NCI-H146 treated with DMSO at 0.1 percent for 48 hours (cell line): ENCODE measurements at regions not wholly inside any gene's neighbourhood (a gene's known extent, or its start where the extent isn't known, plus 50 kb on each side); places are given as distances from the start of the nearest gene placed in this dataset.
A peak's percentile ranks its signal among the peaks of the same experiment; 100 is the strongest.
"Not testable (repeated sequence)": the region's sequence is repeated elsewhere in the genome, so short reads cannot be mapped to it uniquely, and the experiment has no call there.

Experiments
- DNase-seq: peaks from one replicate; lab custom pipeline; 2025; ENCODE audit not compliant: unreplicated experiment; lab: John Stamatoyannopoulos, UW

DNA sequence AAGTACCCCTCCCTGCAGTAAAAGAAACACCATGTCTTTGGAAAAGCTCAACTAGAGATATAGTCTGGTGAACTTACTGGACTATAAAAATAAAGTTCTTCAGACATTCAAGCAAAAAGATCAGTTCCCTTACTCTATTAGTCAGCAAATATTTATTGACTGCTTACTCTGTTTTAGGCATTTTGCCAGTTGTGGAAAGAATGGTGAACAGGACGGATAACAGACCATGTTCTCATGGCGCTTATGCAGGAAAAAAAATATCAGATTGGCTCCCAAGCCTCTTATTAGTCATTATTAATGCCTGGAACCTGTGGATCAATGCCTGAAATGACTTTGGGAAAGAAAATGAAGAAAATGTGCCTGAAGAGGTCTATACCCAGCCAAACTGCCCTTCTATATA lies 282.2 kb upstream of the EPHA7 start:
- no peak for DNase-seq

DNA sequence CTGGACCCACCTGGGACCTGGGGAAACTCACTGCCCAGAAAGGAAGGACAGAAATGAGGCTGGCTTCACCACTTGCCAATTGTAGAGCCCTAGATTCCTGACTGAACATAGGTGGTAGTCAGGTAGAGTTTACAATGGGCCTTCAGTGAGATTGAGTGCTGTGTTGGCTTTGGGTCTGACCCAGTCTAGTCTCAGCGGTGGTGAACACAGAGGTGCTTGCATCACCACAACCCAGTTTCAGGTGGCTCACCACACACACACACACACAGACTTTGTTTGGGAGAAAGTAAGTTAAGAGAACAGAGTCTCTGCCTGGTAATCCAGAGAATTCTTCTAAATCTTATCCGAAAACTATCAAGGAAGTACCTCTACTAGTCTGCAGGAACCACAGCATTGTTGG lies 266.1 kb upstream of the EPHA7 start:
- DNase-seq, result no peak

DNA sequence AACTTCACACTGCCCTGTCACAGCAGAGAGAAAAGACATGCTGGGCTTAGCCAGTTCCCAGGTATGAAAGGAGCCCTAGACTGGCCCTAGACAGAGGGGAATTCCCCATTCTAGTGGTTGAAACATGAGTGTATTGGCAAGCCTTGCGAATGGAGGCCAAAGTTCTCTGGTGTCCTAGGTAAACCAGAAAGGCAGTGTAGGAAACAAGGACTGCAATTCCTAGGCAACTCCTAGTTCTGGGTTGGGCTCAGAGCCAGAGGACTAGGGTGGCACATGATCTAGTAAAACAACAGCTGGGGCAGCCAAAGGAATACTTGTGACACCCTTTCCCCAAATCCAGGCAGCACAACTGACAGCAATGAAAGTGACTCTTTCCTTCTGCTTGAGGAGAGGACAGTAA lies 265.0 kb upstream of the EPHA7 start:
- DNase-seq, result no peak

DNA sequence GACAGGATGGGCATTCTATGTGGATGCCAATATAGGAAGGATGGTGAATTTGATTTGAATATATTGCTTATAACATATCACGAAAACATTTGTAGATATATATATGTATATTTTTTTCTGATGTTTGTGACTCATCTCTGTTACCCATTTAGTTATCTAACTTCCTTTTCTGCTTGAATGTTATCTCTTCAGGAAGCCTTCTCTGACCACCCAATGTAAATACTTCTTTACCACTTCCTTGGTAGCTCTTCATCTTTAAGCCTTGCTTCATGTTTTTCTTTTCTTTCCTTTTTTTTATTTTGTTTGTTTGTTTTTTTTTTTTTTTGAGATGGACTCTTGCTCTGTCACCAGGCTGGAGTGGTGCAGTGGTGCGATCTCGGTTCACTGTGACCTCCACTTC lies 260.5 kb upstream of the EPHA7 start:
- no peak for DNase-seq

DNA sequence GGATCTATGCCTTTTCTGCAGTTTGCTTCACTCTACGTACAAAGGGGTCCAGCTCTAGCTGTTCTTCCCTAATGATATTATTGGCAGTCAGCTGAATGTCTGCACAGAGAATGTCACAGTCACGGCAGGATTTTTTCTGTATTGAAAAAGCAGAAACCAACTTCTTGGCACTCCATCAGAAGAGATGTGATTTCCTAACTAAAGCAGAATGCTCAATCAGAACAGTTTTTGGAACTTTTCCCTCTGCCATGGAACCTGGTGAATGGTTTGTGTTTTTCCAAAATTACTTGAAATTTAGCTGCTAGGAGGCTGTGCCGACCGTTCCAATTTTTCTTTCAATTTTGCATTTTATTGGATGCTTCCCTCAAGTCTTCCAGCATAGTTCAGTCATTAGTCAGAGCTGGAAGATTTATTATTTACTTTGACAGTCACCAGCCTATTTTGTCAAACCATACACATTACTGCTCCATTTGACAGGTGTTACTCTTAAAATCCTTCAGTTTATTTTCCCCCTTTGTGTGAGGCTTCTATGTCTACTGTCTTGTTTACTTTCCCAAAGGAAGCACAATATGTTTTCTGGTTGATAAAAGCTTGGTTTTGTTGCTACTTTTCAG lies 259.6 kb upstream of the EPHA7 start:
- DNase-seq, result peak; percentile 34

DNA sequence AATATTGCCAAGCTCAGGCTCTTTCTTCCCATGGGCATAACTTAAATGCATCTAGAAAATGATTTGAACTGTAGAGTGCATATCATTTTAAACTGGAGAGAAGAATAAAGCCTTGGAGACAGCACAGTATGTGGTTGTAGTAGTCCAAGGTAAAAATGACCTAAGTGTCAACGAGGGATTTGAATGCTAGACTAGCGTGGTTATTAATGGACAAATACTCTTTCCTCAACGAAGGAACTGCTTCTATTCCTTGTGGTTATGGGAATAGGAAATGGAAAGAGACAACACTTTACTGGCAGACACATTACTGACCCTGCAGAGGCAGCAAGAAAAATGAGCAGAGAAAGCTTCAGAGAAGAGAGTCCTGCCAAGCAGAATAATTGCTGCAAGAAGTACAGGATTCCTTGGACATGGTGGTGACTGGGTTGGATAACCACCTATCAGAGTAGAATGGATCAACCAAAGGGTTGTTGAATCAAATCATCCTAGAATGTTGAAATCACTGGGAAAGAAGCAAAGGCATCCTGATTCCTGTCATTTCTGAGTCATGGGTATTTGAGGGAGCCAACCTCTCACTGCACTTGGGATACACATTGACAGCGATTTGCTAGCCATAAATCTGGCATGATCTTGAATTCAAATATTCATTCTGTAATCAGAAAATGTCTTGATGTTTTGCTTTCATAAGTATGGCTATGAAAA lies 258.1 kb upstream of the EPHA7 start:
- no peak for DNase-seq

DNA sequence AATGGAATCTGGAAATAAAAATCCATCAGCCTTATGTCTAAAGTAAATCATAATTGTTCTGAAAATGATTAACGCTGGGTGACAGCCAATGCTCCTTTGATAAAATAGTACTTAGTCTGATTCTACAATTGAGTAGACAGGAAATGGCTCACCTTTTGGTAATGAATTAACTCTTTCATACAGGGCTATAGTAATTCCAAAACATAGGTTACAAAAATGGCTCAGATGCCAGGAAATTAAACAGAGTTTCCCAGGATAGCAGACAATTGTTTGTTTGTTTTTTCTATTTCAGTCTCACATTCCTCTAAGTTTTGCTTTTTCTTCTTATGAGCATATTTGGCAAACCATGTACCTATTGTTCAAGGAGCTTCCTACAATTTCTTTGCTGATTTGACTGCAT lies 257.2 kb upstream of the EPHA7 start:
- DNase-seq, result no peak

DNA sequence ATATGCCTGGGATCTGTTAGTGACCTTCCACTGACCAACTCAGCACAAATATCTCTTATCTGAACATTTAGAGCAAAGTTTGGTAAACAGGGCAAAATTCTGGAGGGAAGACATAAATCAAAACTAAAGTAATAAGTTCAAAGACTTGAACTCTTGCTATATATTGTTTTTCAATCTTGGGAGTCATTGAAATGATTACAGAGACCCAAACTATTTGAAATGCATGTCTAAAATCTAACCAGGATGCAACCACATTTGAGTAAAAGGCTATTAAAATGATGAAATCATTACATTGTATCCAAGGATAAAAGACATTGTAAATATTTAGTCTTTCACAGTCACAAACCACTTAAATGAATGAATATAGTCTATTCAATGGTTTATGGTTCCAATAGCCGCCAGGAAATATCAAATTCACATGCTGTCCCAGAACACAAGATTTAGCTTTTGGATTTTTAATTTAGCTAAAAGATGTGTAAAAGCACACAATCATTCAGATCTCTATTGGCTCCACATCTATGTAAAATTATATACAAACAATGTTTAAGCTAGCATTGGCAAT lies 256.6 kb upstream of the EPHA7 start:
- no peak for DNase-seq

DNA sequence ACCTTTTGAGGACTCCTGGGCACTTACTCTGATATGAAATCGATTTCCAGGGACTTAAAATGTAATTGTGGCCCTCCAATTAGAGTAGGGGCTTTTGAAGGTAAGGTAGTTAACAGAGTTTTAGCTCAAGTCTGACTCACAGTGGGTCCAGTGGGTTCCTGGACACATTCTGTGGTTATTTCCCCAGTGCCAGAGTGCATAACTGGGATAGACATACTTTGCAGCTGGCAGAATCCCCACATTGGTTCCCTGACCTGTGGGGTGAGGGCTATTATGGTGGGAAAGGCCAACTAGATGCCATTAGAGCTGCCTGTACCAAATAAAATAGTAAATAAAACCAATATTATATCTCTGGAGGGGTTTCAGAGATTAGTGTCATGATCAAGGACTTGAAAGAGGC lies 243.8 kb upstream of the EPHA7 start:
- no peak for DNase-seq

DNA sequence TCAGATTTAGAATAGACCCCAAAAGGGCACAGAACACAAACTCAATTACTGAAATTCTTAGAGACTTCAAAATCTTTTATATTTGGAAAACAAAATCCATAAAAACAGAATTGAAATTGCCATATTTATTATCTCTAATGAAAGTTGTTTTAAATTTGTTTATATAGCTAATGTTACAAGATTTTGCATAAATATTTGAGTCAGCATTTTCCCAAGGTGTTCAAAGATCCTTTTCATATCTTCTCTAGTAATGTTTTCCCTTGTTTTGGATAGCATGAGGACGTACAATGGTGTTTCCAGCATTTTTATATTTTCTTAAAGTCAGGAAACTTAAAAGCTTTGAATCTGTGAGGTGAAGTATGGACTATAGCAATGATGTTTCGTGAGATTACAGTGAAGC lies 235.2 kb upstream of the EPHA7 start:
- no peak for DNase-seq

DNA sequence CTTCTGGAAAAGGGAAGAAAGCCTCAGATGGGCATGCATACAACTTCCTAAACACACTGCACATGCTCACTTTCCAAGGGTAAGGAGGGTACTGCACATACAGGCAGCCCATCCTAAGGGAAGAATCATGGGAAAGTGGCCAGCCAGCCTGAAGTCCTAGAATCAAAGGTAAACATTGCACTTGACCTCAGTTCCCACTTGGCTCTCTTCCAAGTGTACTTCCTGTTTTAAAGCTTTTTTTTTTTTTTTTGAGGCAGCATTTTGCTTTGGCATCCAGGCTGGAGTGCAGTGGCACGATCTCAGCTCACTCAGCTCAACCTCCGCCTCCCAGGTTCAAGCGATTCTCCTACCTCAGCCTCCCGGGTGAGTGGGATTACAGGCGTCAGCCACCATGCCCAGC lies 225.3 kb upstream of the EPHA7 start:
- no peak for DNase-seq

DNA sequence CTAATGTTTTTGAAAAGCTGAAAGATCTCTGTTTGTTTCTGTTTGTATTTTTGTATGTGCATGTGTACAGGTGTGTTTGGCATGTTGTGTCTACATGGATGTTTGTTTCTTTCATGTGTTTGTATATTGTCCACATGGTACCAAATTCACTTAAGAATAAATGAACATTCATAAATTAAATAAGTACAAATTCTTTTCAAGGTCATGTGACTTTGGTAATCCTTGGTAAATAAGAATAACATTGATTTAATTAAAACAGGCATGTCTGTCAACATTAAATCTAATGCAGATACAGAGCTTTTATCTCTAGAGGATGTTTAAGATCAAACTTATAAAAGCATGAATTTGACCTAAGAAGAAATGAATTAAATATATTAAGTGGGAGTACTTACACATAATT lies 219.8 kb upstream of the EPHA7 start:
- DNase-seq, result no peak

DNA sequence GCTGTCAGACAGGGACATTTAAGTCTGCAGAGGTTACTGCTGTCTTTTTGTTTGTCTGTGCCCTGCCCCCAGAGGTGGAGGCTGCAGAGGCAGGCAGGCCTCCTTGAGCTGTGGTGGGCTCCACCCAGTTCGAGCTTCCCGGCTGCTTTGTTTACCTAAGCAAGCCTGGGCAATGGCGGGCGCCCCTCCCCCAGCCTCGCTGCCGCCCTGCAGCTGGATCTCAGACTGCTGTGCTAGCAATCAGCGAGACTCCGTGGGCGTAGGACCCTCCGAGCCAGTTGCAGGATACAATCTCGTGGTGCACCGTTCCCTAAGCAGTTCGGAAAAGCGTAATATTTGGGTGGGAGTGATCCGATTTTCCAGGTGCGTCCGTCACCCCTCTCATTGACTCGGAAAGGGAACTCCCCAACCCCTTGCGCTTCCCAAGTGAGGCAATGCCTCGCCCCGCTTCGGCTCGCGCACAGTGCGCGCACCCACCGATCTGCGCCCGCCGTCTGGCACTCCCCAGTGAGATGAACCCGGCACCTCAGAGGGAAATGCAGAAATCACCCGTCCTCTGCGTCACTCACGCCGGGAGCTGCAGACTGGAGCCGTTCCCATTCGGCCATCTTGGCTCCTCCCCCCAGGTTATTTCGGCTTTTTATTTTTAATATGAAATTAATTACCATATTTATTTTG lies 217.8 kb upstream of the EPHA7 start:
- DNase-seq, result not testable (repeated sequence)

DNA sequence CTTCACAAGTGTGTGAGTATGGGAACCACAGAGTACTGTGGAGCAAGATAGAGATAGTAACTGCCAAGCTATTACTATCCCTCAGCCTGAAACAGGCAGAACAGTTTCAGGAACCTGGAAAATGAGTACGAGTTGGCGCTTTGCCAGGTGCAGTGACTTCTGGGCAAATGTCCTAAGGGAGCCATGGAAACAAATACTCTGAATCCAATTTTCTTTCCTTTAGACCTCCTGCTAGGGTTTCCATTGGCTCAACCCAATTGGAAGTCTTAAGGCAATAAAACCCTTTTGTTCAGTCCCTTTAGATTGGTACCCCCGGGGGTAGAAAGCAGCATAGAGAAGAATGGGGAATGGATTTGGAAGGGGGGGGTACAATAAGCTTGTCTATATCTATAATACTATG lies 205.0 kb upstream of the EPHA7 start:
- peak; percentile 98 for DNase-seq

DNA sequence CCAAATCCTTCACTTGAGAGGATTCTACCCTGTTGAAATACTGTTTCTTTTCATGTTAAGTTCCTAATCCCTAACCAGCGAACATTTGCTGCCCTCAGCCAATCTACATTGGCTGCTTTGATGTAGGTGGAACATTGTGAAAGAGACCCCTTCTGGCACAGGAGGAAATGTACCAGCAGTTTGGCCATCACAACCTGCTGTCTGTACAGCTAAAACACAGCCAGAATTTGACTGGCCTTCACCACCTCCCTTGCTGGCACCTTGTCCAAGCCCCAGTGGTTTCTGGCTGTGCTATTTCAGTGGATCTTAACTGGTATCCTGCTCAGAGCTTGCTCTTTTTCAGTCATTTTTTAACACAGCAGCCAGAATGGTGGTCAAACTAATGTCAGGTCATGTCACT lies 202.1 kb upstream of the EPHA7 start:
- DNase-seq, result no peak

DNA sequence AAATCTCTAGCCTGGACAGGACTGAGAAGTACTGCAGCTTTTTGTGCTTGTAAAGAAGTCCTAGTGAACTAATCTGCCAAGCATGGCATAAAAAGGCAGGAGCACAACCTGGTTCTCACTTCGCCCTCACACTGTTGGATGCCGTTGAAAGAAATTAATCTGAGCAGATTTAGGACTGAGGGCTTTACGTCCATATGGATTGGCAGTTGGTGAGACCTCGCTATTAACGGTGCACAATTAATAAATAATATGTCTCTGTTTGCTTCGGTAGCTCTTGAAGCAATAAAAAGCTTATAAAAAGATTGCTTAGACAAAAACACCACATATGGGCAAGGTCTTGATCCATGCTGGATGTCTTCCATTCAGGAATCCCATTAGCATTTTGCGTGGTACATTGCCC lies 185.6 kb upstream of the EPHA7 start:
- DNase-seq, result no peak

DNA sequence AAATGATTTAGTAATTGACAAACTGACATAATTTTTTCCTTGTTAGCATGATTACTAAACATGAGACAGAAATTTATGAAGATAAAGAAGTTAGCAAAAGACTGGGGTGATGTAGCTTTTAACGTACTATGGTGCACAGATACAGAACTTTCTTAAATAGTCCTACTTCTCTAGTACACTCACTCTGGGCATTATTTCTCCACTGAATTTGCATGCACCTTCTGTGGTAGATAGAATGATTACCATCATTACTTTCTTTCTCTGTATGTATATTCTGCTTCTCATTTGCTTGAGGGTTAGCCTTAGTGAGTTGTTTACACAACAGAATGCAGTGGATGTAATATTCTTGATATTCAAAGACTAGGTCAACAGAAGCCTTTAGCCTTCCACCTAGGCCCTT lies 173.1 kb upstream of the EPHA7 start:
- DNase-seq, result no peak

DNA sequence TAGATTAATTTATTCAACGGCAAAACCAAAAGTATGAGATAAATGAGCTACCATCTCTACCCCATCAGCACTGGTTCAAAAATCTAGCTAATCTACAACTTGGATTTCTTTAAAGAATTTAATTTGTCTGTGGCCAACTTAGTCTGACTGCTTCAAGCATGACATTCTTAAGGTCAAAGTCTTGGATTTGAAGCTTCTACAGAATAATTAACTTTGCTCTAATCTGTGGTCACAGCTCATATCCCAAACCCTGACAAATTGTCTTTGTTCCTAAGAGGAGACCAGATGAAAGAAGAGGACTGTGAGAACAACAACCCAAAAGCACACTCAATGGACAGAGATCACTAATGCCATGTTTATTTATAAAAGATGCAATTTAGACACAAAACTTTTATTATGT lies 166.9 kb upstream of the EPHA7 start:
- DNase-seq, result no peak

DNA sequence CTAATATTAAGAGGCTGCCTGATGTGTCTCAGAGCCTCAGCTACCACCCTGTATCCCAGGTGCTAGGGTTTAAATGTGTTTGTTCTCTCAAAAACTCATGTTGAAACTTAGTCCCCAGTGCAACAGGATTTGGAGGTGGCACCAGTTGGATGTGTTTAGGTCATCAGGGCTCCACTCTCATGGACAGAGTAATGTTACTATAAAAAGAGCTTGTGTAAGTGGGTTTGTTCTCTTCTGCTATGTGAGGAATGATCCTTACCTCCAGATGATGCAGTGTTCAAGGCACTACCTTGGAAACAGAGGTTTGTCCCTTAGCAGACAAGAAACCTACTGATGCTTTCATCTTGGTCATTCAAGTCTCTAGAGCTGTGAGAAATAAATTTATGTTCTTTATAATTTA lies 164.9 kb upstream of the EPHA7 start:
- no peak for DNase-seq

DNA sequence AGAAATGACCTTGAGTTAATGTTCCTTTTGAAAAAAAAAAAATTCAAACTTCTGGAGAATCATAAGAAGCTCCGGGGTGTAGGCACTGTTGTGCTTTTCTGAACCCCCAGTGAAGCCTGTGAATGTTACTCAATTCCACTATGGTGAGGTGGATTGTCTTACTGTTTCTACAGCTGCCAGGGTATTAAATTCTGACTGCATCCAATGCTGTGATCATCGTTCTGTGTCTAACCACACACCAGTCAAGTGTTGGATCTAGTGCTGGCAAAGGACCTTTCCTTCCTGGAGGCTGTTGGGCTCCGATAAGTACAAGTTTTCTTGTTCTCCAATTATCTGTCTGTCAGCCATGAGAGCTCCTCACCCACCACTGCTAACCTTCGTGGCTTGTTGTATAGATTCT lies 162.0 kb upstream of the EPHA7 start:
- peak; percentile 32 for DNase-seq

DNA sequence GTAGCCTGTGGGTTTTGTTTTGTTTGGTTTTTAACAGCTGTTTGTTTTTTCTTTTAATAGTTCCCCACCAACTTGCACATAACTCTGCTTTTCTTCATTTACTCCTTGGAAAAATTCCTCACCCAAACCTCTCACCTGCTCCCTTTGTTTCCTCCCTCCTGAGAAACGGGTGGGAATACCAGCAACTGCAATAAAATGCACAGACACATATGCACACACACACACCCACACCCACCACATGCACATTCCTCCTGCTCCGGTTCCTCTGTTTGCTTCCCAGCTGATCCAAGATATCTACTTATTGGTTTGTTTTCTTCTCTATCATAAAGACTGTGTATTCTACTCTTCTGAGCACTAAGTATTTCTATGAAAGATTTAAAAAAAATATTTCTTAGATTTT lies 161.1 kb upstream of the EPHA7 start:
- DNase-seq, result no peak

DNA sequence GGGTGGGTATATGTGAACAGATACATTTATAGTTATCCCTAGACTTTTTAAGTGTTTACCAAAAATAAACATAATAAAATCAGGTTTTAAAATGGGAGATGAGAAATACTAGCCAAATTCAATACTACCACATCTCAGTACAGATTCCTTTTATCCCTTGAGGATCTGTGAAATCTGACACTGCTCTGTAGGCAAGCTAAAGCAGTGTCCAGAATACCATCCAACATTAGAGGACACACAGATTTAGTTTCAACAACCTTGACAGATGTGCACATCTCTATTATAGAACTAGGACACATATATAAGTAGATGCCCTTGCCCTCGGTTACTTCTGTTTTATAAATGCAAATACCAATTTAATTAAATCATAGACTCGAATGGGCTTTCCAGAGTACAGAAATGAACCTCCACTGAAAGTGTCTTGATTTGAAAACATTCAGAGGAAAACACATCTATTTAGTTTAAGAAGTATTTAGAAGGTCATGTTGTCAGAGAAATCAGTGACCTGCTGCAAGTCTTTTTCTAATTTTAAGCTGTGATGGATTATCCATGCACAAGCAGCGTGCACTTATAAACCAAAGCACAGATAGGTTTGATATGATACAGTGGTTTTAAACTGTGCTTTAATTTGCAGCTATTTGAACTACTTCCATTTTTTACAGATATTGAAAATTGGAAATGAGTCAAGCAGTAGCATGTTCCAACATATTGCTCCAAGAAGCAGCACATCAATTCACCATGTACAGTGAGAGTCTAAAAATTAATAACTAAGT lies 156.3 kb upstream of the EPHA7 start:
- DNase-seq, result no peak
